ENCODE measurements at regions not wholly inside any gene's neighbourhood (a gene's known extent, or its start where the extent isn't known, plus 50 kb on each side); places are given as distances from the start of the nearest gene placed in this dataset.

- ATAC-seq (ENCODE audit: insufficient read depth, low read depth), result no peak
- H3K4me3 ChIP-seq (ENCODE audit: low read depth in 1 of 2, low read length in 2 of 2), result no peak overlapping the region
- no peak for DNase-seq
Measured at GRCh38 chr3:106839576-106840280, 537.5 kb upstream of the CCDC54 start.

DNA sequence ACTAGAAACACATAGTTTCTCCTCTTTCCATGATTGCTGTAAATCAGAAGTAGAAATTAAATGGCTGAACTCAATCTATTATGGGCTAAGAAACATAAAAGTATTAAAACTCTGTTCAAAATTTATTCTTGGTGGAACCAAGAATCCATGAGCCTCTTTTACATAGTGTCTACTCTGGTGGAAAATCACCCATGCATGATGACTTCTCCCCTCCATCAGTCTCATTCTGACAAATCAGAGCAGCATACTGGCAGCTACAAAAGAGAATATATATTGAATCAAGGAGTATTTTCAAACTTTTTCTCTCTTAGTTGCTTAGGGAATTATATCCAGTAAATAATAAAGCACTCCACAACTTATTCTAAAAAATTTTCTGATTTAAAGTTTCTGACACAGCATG, 536.9 kb upstream of the CCDC54 start:
- Histone ChIP-seq H3K4me1 (ENCODE audit: insufficient read depth, low read length) (peaks cover 5% of the 10 kb centered on the region; the same call in 1 of the 2 replicates), H3K4me3 (ENCODE audit: low read depth in 1 of 2, low read length in 2 of 2) (no peak overlapping the region), H3K79me2 (ENCODE audit: insufficient read depth, low read length) (no peaks in the 10 kb centered on the region), H3K4me2 (ENCODE audit: insufficient read depth, low read length) (no peak overlapping the region), H3K9ac (ENCODE audit: low read depth, low read length) (no peak overlapping the region), H3K36me3 (ENCODE audit: insufficient read depth, low read length) (no peaks in the 10 kb centered on the region), H3K27ac (ENCODE audit: low read length) (no peak overlapping the region), H3K9me3 (ENCODE audit: insufficient read depth, low read length, severe bottlenecking) (no peaks in the 10 kb centered on the region), H4K20me1 (ENCODE audit: insufficient read depth, low read length) (no peaks in the 10 kb centered on the region), H2AFZ (ENCODE audit: low read depth, low read length) (peak overlapping the region; percentile 51; the same call in 1 of the 2 replicates), H3K27me3 (ENCODE audit: insufficient read depth, low read length, poor library complexity) (no peaks in the 10 kb centered on the region)
- DNase-seq (no peak), ATAC-seq (ENCODE audit: insufficient read depth, low read depth) (no peak)
- TF ChIP-seq EZH2 (IDR thresholded peaks at IDR 0.05; ENCODE audit: borderline replicate concordance, low read depth, low read length, severe bottlenecking), result no peak
- TF ChIP-seq, protein P1, sequence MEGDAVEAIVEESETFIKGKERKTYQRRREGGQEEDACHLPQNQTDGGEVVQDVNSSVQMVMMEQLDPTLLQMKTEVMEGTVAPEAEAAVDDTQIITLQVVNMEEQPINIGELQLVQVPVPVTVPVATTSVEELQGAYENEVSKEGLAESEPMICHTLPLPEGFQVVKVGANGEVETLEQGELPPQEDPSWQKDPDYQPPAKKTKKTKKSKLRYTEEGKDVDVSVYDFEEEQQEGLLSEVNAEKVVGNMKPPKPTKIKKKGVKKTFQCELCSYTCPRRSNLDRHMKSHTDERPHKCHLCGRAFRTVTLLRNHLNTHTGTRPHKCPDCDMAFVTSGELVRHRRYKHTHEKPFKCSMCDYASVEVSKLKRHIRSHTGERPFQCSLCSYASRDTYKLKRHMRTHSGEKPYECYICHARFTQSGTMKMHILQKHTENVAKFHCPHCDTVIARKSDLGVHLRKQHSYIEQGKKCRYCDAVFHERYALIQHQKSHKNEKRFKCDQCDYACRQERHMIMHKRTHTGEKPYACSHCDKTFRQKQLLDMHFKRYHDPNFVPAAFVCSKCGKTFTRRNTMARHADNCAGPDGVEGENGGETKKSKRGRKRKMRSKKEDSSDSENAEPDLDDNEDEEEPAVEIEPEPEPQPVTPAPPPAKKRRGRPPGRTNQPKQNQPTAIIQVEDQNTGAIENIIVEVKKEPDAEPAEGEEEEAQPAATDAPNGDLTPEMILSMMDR (IDR thresholded peaks at IDR 0.05; ENCODE audit: borderline replicate concordance, extremely low read depth, low read length, poor library complexity, severe bottlenecking), result no peak

More at GRCh38 chr3:106839576-106840280, 537.5 kb upstream of the CCDC54 start:
- Histone ChIP-seq H4K20me1 (ENCODE audit: insufficient read depth, low read length) (no peaks in the 10 kb centered on the region), H3K36me3 (ENCODE audit: insufficient read depth, low read length) (no peaks in the 10 kb centered on the region), H3K4me2 (ENCODE audit: insufficient read depth, low read length) (no peak overlapping the region), H3K79me2 (ENCODE audit: insufficient read depth, low read length) (no peaks in the 10 kb centered on the region), H3K9ac (ENCODE audit: low read depth, low read length) (no peak overlapping the region), H3K9me3 (ENCODE audit: insufficient read depth, low read length, severe bottlenecking) (no peaks in the 10 kb centered on the region), H3K27me3 (ENCODE audit: insufficient read depth, low read length, poor library complexity) (no peaks in the 10 kb centered on the region), H3K4me1 (ENCODE audit: insufficient read depth, low read length) (peaks cover 5% of the 10 kb centered on the region; the same call in 1 of the 2 replicates), H3K27ac (ENCODE audit: low read length) (no peak overlapping the region), H2AFZ (ENCODE audit: low read depth, low read length) (peak overlapping the region; percentile 51; the same call in 1 of the 2 replicates)
- TF ChIP-seq EZH2 (IDR thresholded peaks at IDR 0.05; ENCODE audit: borderline replicate concordance, low read depth, low read length, severe bottlenecking), result no peak
- TF ChIP-seq, protein P1 (IDR thresholded peaks at IDR 0.05; ENCODE audit: borderline replicate concordance, extremely low read depth, low read length, poor library complexity, severe bottlenecking), result no peak

DNA sequence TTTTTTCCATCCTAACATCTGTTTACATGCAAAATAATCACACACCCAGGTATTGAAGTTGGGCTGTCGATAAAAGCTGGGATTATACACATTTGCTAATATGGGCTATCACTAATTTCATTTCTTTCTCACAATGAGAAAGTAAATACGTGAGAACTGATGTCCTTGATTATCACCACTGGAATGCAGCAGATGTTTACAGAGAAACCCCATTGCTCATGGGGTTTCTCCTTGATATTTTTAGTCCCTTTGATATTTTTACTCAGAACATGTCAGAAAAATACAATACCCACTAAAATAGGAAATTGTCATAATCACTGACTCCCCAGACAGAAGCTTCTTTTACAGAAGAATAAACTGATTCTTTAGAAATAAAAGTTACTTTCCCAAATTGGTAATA, 535.1 kb upstream of the CCDC54 start:
- H3K79me2 ChIP-seq (ENCODE audit: insufficient read depth, low read length), result no peaks in the 10 kb centered on the region
- DNase-seq, result no peak
- H4K20me1 ChIP-seq (ENCODE audit: insufficient read depth, low read length), result no peaks in the 10 kb centered on the region
- no peak overlapping the region for H3K27ac ChIP-seq (ENCODE audit: low read length)
- H3K9me3 ChIP-seq (ENCODE audit: insufficient read depth, low read length, severe bottlenecking), result no peaks in the 10 kb centered on the region
- ATAC-seq (ENCODE audit: insufficient read depth, low read depth), result no peak
- H3K9ac ChIP-seq (ENCODE audit: low read depth, low read length), result no peak overlapping the region
- H2AFZ ChIP-seq (ENCODE audit: low read depth, low read length), result no peak overlapping the region
- H3K4me2 ChIP-seq (ENCODE audit: insufficient read depth, low read length), result no peak overlapping the region
- TF ChIP-seq, protein P1 (IDR thresholded peaks at IDR 0.05; ENCODE audit: borderline replicate concordance, extremely low read depth, low read length, poor library complexity, severe bottlenecking), result no peak
- no peak for TF ChIP-seq EZH2 (IDR thresholded peaks at IDR 0.05; ENCODE audit: borderline replicate concordance, low read depth, low read length, severe bottlenecking)
- no peaks in the 10 kb centered on the region for H3K27me3 ChIP-seq (ENCODE audit: insufficient read depth, low read length, poor library complexity)
- no peak overlapping the region for H3K4me3 ChIP-seq (ENCODE audit: low read depth in 1 of 2, low read length in 2 of 2)
- no peaks in the 10 kb centered on the region for H3K36me3 ChIP-seq (ENCODE audit: insufficient read depth, low read length)
- peaks cover 5% of the 10 kb centered on the region; the same call in 1 of the 2 replicates for H3K4me1 ChIP-seq (ENCODE audit: insufficient read depth, low read length)
